ENCODE measurements at regions not wholly inside any gene's neighbourhood (a gene's known extent, or its start where the extent isn't known, plus 50 kb on each side); places are given as distances from the start of the nearest gene placed in this dataset.

DNA sequence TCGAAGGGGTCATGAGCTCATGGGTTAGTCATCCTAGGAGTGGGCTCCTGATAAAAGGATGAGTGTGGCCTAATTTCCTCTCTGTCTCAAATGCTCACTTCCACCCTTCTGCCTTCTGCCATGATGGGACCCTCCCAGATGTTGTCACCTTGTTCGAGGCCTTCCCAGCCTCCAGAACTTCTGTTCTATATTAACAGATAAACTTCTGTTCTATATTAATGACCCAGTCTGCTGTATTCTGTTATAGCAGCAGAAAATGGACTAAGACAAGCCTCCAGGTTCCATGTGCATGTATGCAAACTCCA lies 583.2 kb downstream of the GLRX3 start:
- Histone ChIP-seq H3K9ac (ENCODE audit: low read length) (no peak overlapping the region), H3K9me3 (ENCODE audit: insufficient read depth, low read length) (no peaks in the 10 kb centered on the region), H3K4me2 (ENCODE audit: low read length) (no peak overlapping the region), H3K4me3 (ENCODE audit: low read length) (no peak overlapping the region), H2AFZ (ENCODE audit: low read depth, low read length) (no peak overlapping the region), H3K36me3 (replicated peaks; ENCODE audit: low read depth, low read length) (no peaks in the 10 kb centered on the region), H3K4me1 (ENCODE audit: low read length) (no peaks in the 10 kb centered on the region), H3K27me3 (ENCODE audit: low read depth, low read length) (no peaks in the 10 kb centered on the region), H3K27ac (ENCODE audit: low read length) (no peak overlapping the region), H3K79me2 (ENCODE audit: low read length) (no peaks in the 10 kb centered on the region), H4K20me1 (ENCODE audit: insufficient read depth, low read length) (no peaks in the 10 kb centered on the region)
- no peak for TF ChIP-seq EZH2phosphoT487 (IDR thresholded peaks at IDR 0.05; ENCODE audit: low read depth)
- TF ChIP-seq, protein P1, sequence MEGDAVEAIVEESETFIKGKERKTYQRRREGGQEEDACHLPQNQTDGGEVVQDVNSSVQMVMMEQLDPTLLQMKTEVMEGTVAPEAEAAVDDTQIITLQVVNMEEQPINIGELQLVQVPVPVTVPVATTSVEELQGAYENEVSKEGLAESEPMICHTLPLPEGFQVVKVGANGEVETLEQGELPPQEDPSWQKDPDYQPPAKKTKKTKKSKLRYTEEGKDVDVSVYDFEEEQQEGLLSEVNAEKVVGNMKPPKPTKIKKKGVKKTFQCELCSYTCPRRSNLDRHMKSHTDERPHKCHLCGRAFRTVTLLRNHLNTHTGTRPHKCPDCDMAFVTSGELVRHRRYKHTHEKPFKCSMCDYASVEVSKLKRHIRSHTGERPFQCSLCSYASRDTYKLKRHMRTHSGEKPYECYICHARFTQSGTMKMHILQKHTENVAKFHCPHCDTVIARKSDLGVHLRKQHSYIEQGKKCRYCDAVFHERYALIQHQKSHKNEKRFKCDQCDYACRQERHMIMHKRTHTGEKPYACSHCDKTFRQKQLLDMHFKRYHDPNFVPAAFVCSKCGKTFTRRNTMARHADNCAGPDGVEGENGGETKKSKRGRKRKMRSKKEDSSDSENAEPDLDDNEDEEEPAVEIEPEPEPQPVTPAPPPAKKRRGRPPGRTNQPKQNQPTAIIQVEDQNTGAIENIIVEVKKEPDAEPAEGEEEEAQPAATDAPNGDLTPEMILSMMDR (IDR thresholded peaks at IDR 0.05; ENCODE audit: low read depth, low read length) = no peak

DNA sequence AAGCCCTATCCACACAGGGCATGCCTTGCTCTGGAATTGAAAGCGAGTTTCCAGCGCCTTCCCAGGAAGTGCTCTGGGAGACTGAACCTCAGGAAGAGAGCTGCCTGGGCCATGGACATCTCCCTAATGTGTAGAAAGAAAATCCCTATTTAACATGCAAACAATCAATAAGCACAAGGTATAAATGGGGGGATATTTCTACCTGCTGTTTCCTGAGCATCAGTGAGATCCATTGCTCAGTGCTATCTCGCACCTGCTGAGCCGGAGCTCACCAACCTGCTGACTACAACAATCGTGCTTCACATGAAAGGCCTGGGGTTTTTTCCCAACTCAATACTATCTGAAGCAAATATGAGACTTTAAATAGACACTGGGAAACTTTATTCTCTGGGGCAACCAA lies 584.0 kb downstream of the GLRX3 start:
- Histone ChIP-seq H3K79me2 (ENCODE audit: low read length) (no peaks in the 10 kb centered on the region), H3K36me3 (replicated peaks; ENCODE audit: low read depth, low read length) (no peaks in the 10 kb centered on the region), H3K9ac (ENCODE audit: low read length) (no peak overlapping the region), H3K4me2 (ENCODE audit: low read length) (no peak overlapping the region), H3K27me3 (ENCODE audit: low read depth, low read length) (no peaks in the 10 kb centered on the region), H3K4me3 (ENCODE audit: low read length) (no peak overlapping the region), H2AFZ (ENCODE audit: low read depth, low read length) (no peak overlapping the region), H3K9me3 (ENCODE audit: insufficient read depth, low read length) (no peaks in the 10 kb centered on the region), H4K20me1 (ENCODE audit: insufficient read depth, low read length) (no peaks in the 10 kb centered on the region), H3K4me1 (ENCODE audit: low read length) (no peaks in the 10 kb centered on the region), H3K27ac (ENCODE audit: low read length) (no peak overlapping the region)
- TF ChIP-seq, protein P1 (IDR thresholded peaks at IDR 0.05; ENCODE audit: low read depth, low read length) = no peak
- no peak for TF ChIP-seq EZH2phosphoT487 (IDR thresholded peaks at IDR 0.05; ENCODE audit: low read depth)

DNA sequence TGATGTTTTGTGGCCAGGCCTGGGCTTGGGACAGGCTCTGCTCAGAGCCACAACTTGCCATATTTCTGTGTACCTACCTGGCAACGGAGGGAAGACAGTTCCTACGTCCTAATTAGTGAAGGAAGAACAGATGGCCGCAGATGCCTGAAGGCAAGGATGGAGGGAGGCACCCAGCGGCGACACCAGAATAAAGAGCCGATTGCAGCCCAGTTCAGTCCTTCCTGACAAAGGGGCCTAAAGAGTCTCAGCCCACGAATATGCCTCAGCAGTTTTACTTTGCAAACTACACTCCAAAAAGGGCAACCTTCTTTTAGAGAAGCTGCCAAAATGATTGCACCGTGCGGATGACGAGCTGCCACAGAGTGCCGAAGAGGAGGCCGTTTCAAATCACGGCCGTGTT lies 585.8 kb downstream of the GLRX3 start:
- Histone ChIP-seq H3K4me3 (ENCODE audit: low read length) (no peak overlapping the region), H3K79me2 (ENCODE audit: low read length) (no peaks in the 10 kb centered on the region), H3K4me1 (ENCODE audit: low read length) (no peaks in the 10 kb centered on the region), H3K9me3 (ENCODE audit: insufficient read depth, low read length) (no peaks in the 10 kb centered on the region), H3K36me3 (replicated peaks; ENCODE audit: low read depth, low read length) (no peaks in the 10 kb centered on the region), H4K20me1 (ENCODE audit: insufficient read depth, low read length) (no peaks in the 10 kb centered on the region), H3K4me2 (ENCODE audit: low read length) (no peak overlapping the region), H3K9ac (ENCODE audit: low read length) (no peak overlapping the region), H2AFZ (ENCODE audit: low read depth, low read length) (no peak overlapping the region), H3K27me3 (ENCODE audit: low read depth, low read length) (no peaks in the 10 kb centered on the region), H3K27ac (ENCODE audit: low read length) (no peak overlapping the region)
- TF ChIP-seq, protein P1 (IDR thresholded peaks at IDR 0.05; ENCODE audit: low read depth, low read length) = no peak
- TF ChIP-seq EZH2phosphoT487 (IDR thresholded peaks at IDR 0.05; ENCODE audit: low read depth) = no peak

DNA sequence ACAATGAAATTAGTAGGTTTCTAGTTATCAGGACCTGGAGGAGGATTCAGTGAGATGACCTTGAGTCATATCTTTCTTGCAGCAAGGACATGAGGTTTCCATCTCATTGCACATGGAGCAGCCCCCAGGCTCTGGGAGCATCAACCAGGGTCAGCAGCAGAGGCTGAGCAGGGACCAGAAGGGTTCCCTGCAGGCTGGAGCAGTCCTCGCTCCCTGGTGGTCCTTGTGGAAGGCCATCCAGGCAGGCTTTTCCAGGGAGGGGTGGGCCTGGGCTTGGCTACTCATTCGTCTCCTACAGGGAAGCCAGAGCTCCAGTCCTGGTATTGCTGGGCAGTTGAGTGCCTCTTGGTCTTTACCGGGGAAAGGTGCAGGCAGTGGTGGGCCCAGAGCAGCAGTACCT lies 587.5 kb downstream of the GLRX3 start:
- Histone ChIP-seq H3K27ac (ENCODE audit: low read length) (no peak overlapping the region), H3K36me3 (replicated peaks; ENCODE audit: low read depth, low read length) (no peaks in the 10 kb centered on the region), H3K9me3 (ENCODE audit: insufficient read depth, low read length) (no peaks in the 10 kb centered on the region), H2AFZ (ENCODE audit: low read depth, low read length) (no peak overlapping the region), H3K79me2 (ENCODE audit: low read length) (no peaks in the 10 kb centered on the region), H4K20me1 (ENCODE audit: insufficient read depth, low read length) (no peaks in the 10 kb centered on the region), H3K9ac (ENCODE audit: low read length) (no peak overlapping the region), H3K4me2 (ENCODE audit: low read length) (no peak overlapping the region), H3K4me1 (ENCODE audit: low read length) (no peaks in the 10 kb centered on the region), H3K4me3 (ENCODE audit: low read length) (no peak overlapping the region), H3K27me3 (ENCODE audit: low read depth, low read length) (no peaks in the 10 kb centered on the region)
- no peak for TF ChIP-seq EZH2phosphoT487 (IDR thresholded peaks at IDR 0.05; ENCODE audit: low read depth)
- TF ChIP-seq, protein P1 (IDR thresholded peaks at IDR 0.05; ENCODE audit: low read depth, low read length) = no peak

All from OCI-LY3 (cell line).